ENCODE measurements at regions not wholly inside any gene's neighbourhood (a gene's known extent, or its start where the extent isn't known, plus 50 kb on each side); places are given as distances from the start of the nearest gene placed in this dataset.

GRCh38 chr15:29456964-29457363, 187.3 kb upstream of the NSMCE3 start:
- no peak overlapping the region for H3K9ac ChIP-seq (ENCODE audit: low read length)
- no peaks in the 10 kb centered on the region for H3K27me3 ChIP-seq (ENCODE audit: control insufficient read depth, insufficient read depth, low read length)
- no peaks in the 10 kb centered on the region for H3K36me3 ChIP-seq (ENCODE audit: control insufficient read depth, insufficient read depth, low read length)
- H3K4me3 ChIP-seq (ENCODE audit: low read length), result no peak overlapping the region
- H3K27ac ChIP-seq (ENCODE audit: low read depth, low read length), result no peak overlapping the region
- peaks cover 4% of the 10 kb centered on the region for H3K4me1 ChIP-seq (ENCODE audit: control insufficient read depth, insufficient read depth, low read length)

- Histone ChIP-seq H3K4me1 (ENCODE audit: control insufficient read depth, insufficient read depth, low read length) (peaks cover 4% of the 10 kb centered on the region), H3K27ac (ENCODE audit: low read depth, low read length) (no peak overlapping the region), H3K27me3 (ENCODE audit: control insufficient read depth, insufficient read depth, low read length) (no peaks in the 10 kb centered on the region), H3K4me3 (ENCODE audit: low read length) (no peak overlapping the region), H3K9ac (ENCODE audit: low read length) (no peak overlapping the region), H3K36me3 (ENCODE audit: control insufficient read depth, insufficient read depth, low read length) (no peaks in the 10 kb centered on the region)
Observed at GRCh38 chr15:29456255-29456654, 186.6 kb upstream of the NSMCE3 start.

- Histone ChIP-seq H3K27ac (ENCODE audit: low read depth, low read length) (no peak overlapping the region), H3K9ac (ENCODE audit: low read length) (no peak overlapping the region), H3K4me1 (ENCODE audit: control insufficient read depth, insufficient read depth, low read length) (peaks cover 4% of the 10 kb centered on the region), H3K27me3 (ENCODE audit: control insufficient read depth, insufficient read depth, low read length) (no peaks in the 10 kb centered on the region), H3K4me3 (ENCODE audit: low read length) (no peak overlapping the region), H3K36me3 (ENCODE audit: control insufficient read depth, insufficient read depth, low read length) (no peaks in the 10 kb centered on the region)
Observed at GRCh38 chr15:29455530-29455929, 185.9 kb upstream of the NSMCE3 start.

GRCh38 chr15:29455055-29455454, 185.4 kb upstream of the NSMCE3 start:
- no peaks in the 10 kb centered on the region for H3K36me3 ChIP-seq (ENCODE audit: control insufficient read depth, insufficient read depth, low read length)
- H3K4me3 ChIP-seq (ENCODE audit: low read length), result no peak overlapping the region
- no peaks in the 10 kb centered on the region for H3K27me3 ChIP-seq (ENCODE audit: control insufficient read depth, insufficient read depth, low read length)
- H3K9ac ChIP-seq (ENCODE audit: low read length), result no peak overlapping the region
- peaks cover 4% of the 10 kb centered on the region for H3K4me1 ChIP-seq (ENCODE audit: control insufficient read depth, insufficient read depth, low read length)
- no peak overlapping the region for H3K27ac ChIP-seq (ENCODE audit: low read depth, low read length)

GRCh38 chr15:29454506-29454905, 184.9 kb upstream of the NSMCE3 start:
- no peak overlapping the region for H3K9ac ChIP-seq (ENCODE audit: low read length)
- H3K4me3 ChIP-seq (ENCODE audit: low read length), result no peak overlapping the region
- peaks cover 4% of the 10 kb centered on the region for H3K4me1 ChIP-seq (ENCODE audit: control insufficient read depth, insufficient read depth, low read length)
- no peaks in the 10 kb centered on the region for H3K36me3 ChIP-seq (ENCODE audit: control insufficient read depth, insufficient read depth, low read length)
- H3K27me3 ChIP-seq (ENCODE audit: control insufficient read depth, insufficient read depth, low read length), result no peaks in the 10 kb centered on the region
- no peak overlapping the region for H3K27ac ChIP-seq (ENCODE audit: low read depth, low read length)

- no peak overlapping the region for H3K4me3 ChIP-seq (ENCODE audit: low read length)
- no peak overlapping the region for H3K9ac ChIP-seq (ENCODE audit: low read length)
- H3K36me3 ChIP-seq (ENCODE audit: control insufficient read depth, insufficient read depth, low read length), result no peaks in the 10 kb centered on the region
- H3K27me3 ChIP-seq (ENCODE audit: control insufficient read depth, insufficient read depth, low read length), result no peaks in the 10 kb centered on the region
- H3K4me1 ChIP-seq (ENCODE audit: control insufficient read depth, insufficient read depth, low read length), result peaks cover 2% of the 10 kb centered on the region
- no peak overlapping the region for H3K27ac ChIP-seq (ENCODE audit: low read depth, low read length)
Observed at GRCh38 chr15:29452881-29453731, 183.5 kb upstream of the NSMCE3 start.

- Histone ChIP-seq H3K9ac (ENCODE audit: low read length) (no peak overlapping the region), H3K4me3 (ENCODE audit: low read length) (no peak overlapping the region), H3K4me1 (ENCODE audit: control insufficient read depth, insufficient read depth, low read length) (no peaks in the 10 kb centered on the region), H3K27me3 (ENCODE audit: control insufficient read depth, insufficient read depth, low read length) (no peaks in the 10 kb centered on the region), H3K27ac (ENCODE audit: low read depth, low read length) (no peak overlapping the region), H3K36me3 (ENCODE audit: control insufficient read depth, insufficient read depth, low read length) (no peaks in the 10 kb centered on the region)
Observed at GRCh38 chr15:29451201-29451781, 181.7 kb upstream of the NSMCE3 start.

GRCh38 chr15:29449136-29449535, 179.5 kb upstream of the NSMCE3 start:
- Histone ChIP-seq H3K27me3 (ENCODE audit: control insufficient read depth, insufficient read depth, low read length) (no peaks in the 10 kb centered on the region), H3K4me1 (ENCODE audit: control insufficient read depth, insufficient read depth, low read length) (no peaks in the 10 kb centered on the region), H3K4me3 (ENCODE audit: low read length) (no peak overlapping the region), H3K27ac (ENCODE audit: low read depth, low read length) (no peak overlapping the region), H3K36me3 (ENCODE audit: control insufficient read depth, insufficient read depth, low read length) (no peaks in the 10 kb centered on the region), H3K9ac (ENCODE audit: low read length) (no peak overlapping the region)

GRCh38 chr15:29448320-29448719, 178.7 kb upstream of the NSMCE3 start:
- Histone ChIP-seq H3K27me3 (ENCODE audit: control insufficient read depth, insufficient read depth, low read length) (no peaks in the 10 kb centered on the region), H3K4me3 (ENCODE audit: low read length) (no peak overlapping the region), H3K9ac (ENCODE audit: low read length) (no peak overlapping the region), H3K4me1 (ENCODE audit: control insufficient read depth, insufficient read depth, low read length) (no peaks in the 10 kb centered on the region), H3K27ac (ENCODE audit: low read depth, low read length) (no peak overlapping the region), H3K36me3 (ENCODE audit: control insufficient read depth, insufficient read depth, low read length) (no peaks in the 10 kb centered on the region)

- H3K9ac ChIP-seq (ENCODE audit: low read length), result no peak overlapping the region
- no peak overlapping the region for H3K4me3 ChIP-seq (ENCODE audit: low read length)
- H3K36me3 ChIP-seq (ENCODE audit: control insufficient read depth, insufficient read depth, low read length), result no peaks in the 10 kb centered on the region
- H3K27me3 ChIP-seq (ENCODE audit: control insufficient read depth, insufficient read depth, low read length), result no peaks in the 10 kb centered on the region
- H3K27ac ChIP-seq (ENCODE audit: low read depth, low read length), result no peak overlapping the region
- no peaks in the 10 kb centered on the region for H3K4me1 ChIP-seq (ENCODE audit: control insufficient read depth, insufficient read depth, low read length)
Observed at GRCh38 chr15:29446480-29446879, 176.9 kb upstream of the NSMCE3 start.

GRCh38 chr15:29442532-29442931, 172.9 kb upstream of the NSMCE3 start:
- H3K27me3 ChIP-seq (ENCODE audit: control insufficient read depth, insufficient read depth, low read length), result no peaks in the 10 kb centered on the region

GRCh38 chr15:29440541-29440940, 170.9 kb upstream of the NSMCE3 start:
- H3K36me3 ChIP-seq (ENCODE audit: control insufficient read depth, insufficient read depth, low read length), result no peaks in the 10 kb centered on the region
- H3K27me3 ChIP-seq (ENCODE audit: control insufficient read depth, insufficient read depth, low read length), result no peaks in the 10 kb centered on the region
- H3K4me1 ChIP-seq (ENCODE audit: control insufficient read depth, insufficient read depth, low read length), result no peaks in the 10 kb centered on the region
- no peak overlapping the region for H3K27ac ChIP-seq (ENCODE audit: low read depth, low read length)
- H3K9ac ChIP-seq (ENCODE audit: low read length), result no peak overlapping the region
- H3K4me3 ChIP-seq (ENCODE audit: low read length), result no peak overlapping the region

More at GRCh38 chr15:29442532-29442931, 172.9 kb upstream of the NSMCE3 start:
- Histone ChIP-seq H3K4me1 (ENCODE audit: control insufficient read depth, insufficient read depth, low read length) (no peaks in the 10 kb centered on the region), H3K9ac (ENCODE audit: low read length) (no peak overlapping the region), H3K27ac (ENCODE audit: low read depth, low read length) (no peak overlapping the region), H3K4me3 (ENCODE audit: low read length) (no peak overlapping the region), H3K36me3 (ENCODE audit: control insufficient read depth, insufficient read depth, low read length) (no peaks in the 10 kb centered on the region)

GRCh38 chr15:29438703-29439055, 169.1 kb upstream of the NSMCE3 start:
- Histone ChIP-seq H3K9ac (ENCODE audit: low read length) (no peak overlapping the region), H3K36me3 (ENCODE audit: control insufficient read depth, insufficient read depth, low read length) (no peaks in the 10 kb centered on the region), H3K27me3 (ENCODE audit: control insufficient read depth, insufficient read depth, low read length) (no peaks in the 10 kb centered on the region), H3K4me1 (ENCODE audit: control insufficient read depth, insufficient read depth, low read length) (no peaks in the 10 kb centered on the region), H3K27ac (ENCODE audit: low read depth, low read length) (no peak overlapping the region), H3K4me3 (ENCODE audit: low read length) (no peak overlapping the region)

All from rectal smooth muscle tissue (tissue), 1 donor.